ENCODE measurements at regions not wholly inside any gene's neighbourhood (a gene's known extent, or its start where the extent isn't known, plus 50 kb on each side); places are given as distances from the start of the nearest gene placed in this dataset.

- no peak for TF ChIP-seq EZH2 (IDR thresholded peaks at IDR 0.05; ENCODE audit: insufficient read depth, poor library complexity, severe bottlenecking)
- TF ChIP-seq EZH2phosphoT487 (IDR thresholded peaks at IDR 0.05; ENCODE audit: insufficient read depth, low read depth), result no peak
- H3K4me1 ChIP-seq (ENCODE audit: insufficient read depth), result no peaks in the 10 kb centered on the region
- H2AFZ ChIP-seq, result no peak overlapping the region
- no peaks in the 10 kb centered on the region for H3K36me3 ChIP-seq (ENCODE audit: low read depth)
- H3K27me3 ChIP-seq (replicated peaks; ENCODE audit: insufficient read depth), result no peaks in the 10 kb centered on the region
- no peak overlapping the region for H3K27ac ChIP-seq
- no peaks in the 10 kb centered on the region for H4K20me1 ChIP-seq (ENCODE audit: insufficient read depth)
- no peak overlapping the region for H3K4me2 ChIP-seq (ENCODE audit: unreplicated experiment)
- no peaks in the 10 kb centered on the region for H3K79me2 ChIP-seq (ENCODE audit: insufficient read depth)
- H3K9ac ChIP-seq, result no peak overlapping the region
- DNase-seq, result no peak
- WGBS, 2 experiments (ENCODE audit: low coverage in 1 of 2, low lambda C conversion rate in 2 of 2, missing lambda C conversion rate in 2 of 2), result 23 to 25% methylated on average over 4 of the region's 4 CpGs
- H3K9me2 ChIP-seq (ENCODE audit: insufficient read depth), result no peaks in the 10 kb centered on the region
- in situ Hi-C loops (cut with MboI), result no loop called here
- no peaks in the 10 kb centered on the region for H3F3A ChIP-seq (ENCODE audit: insufficient read depth)
- no peaks in the 10 kb centered on the region for H3K9me3 ChIP-seq (ENCODE audit: low read depth)
- H3K4me3 ChIP-seq, result no peak overlapping the region
Measured at GRCh38 chr12:128131955-128132354, 135.0 kb upstream of the TMEM132C start.

- H3K4me1 ChIP-seq (ENCODE audit: insufficient read depth), result no peaks in the 10 kb centered on the region
- no peak overlapping the region for H3K9ac ChIP-seq
- 35 to 36% methylated on average over 7 of the region's 7 CpGs for WGBS, 2 experiments (ENCODE audit: low coverage in 1 of 2, low lambda C conversion rate in 2 of 2, missing lambda C conversion rate in 2 of 2)
- no peaks in the 10 kb centered on the region for H4K20me1 ChIP-seq (ENCODE audit: insufficient read depth)
- no peaks in the 10 kb centered on the region for H3K36me3 ChIP-seq (ENCODE audit: low read depth)
- H2AFZ ChIP-seq, result no peak overlapping the region
- H3K9me2 ChIP-seq (ENCODE audit: insufficient read depth), result no peaks in the 10 kb centered on the region
- DNase-seq, result no peak
- H3F3A ChIP-seq (ENCODE audit: insufficient read depth), result no peaks in the 10 kb centered on the region
- H3K27me3 ChIP-seq (replicated peaks; ENCODE audit: insufficient read depth), result no peaks in the 10 kb centered on the region
- no peak overlapping the region for H3K4me2 ChIP-seq (ENCODE audit: unreplicated experiment)
- H3K79me2 ChIP-seq (ENCODE audit: insufficient read depth), result no peaks in the 10 kb centered on the region
- no peak overlapping the region for H3K4me3 ChIP-seq
- H3K27ac ChIP-seq, result no peak overlapping the region
- in situ Hi-C loops (cut with MboI), result no loop called here
- no peaks in the 10 kb centered on the region for H3K9me3 ChIP-seq (ENCODE audit: low read depth)
- TF ChIP-seq EZH2phosphoT487 (IDR thresholded peaks at IDR 0.05; ENCODE audit: insufficient read depth, low read depth) (no peak), EZH2 (IDR thresholded peaks at IDR 0.05; ENCODE audit: insufficient read depth, poor library complexity, severe bottlenecking) (no peak)
Measured at GRCh38 chr12:128133321-128134073, 133.5 kb upstream of the TMEM132C start.

- Histone ChIP-seq H3K4me3 (no peak overlapping the region), H3K4me1 (ENCODE audit: insufficient read depth) (no peaks in the 10 kb centered on the region), H3K9me2 (ENCODE audit: insufficient read depth) (no peaks in the 10 kb centered on the region), H3K36me3 (ENCODE audit: low read depth) (no peaks in the 10 kb centered on the region), H3K4me2 (ENCODE audit: unreplicated experiment) (no peak overlapping the region), H3K9ac (no peak overlapping the region), H3K9me3 (ENCODE audit: low read depth) (no peaks in the 10 kb centered on the region), H3K27ac (no peak overlapping the region), H3K27me3 (replicated peaks; ENCODE audit: insufficient read depth) (no peaks in the 10 kb centered on the region), H4K20me1 (ENCODE audit: insufficient read depth) (no peaks in the 10 kb centered on the region), H2AFZ (no peak overlapping the region), H3K79me2 (ENCODE audit: insufficient read depth) (no peaks in the 10 kb centered on the region), H3F3A (ENCODE audit: insufficient read depth) (no peaks in the 10 kb centered on the region)
- 21 to 25% methylated on average over 6 of the region's 6 CpGs for WGBS, 2 experiments (ENCODE audit: low coverage in 1 of 2, low lambda C conversion rate in 2 of 2, missing lambda C conversion rate in 2 of 2)
- in situ Hi-C loops (cut with MboI), result no loop called here
- TF ChIP-seq EZH2phosphoT487 (IDR thresholded peaks at IDR 0.05; ENCODE audit: insufficient read depth, low read depth) (no peak), EZH2 (IDR thresholded peaks at IDR 0.05; ENCODE audit: insufficient read depth, poor library complexity, severe bottlenecking) (no peak)
- no peak for DNase-seq
Measured at GRCh38 chr12:128137140-128137539, 129.8 kb upstream of the TMEM132C start.

- no peaks in the 10 kb centered on the region for H3K36me3 ChIP-seq (ENCODE audit: low read depth)
- 42 to 48% methylated on average over 1 of the region's 1 CpG for WGBS, 2 experiments (ENCODE audit: low coverage in 1 of 2, low lambda C conversion rate in 2 of 2, missing lambda C conversion rate in 2 of 2)
- in situ Hi-C loops (cut with MboI), result no loop called here
Measured at GRCh38 chr12:128138125-128138524, 128.8 kb upstream of the TMEM132C start.

More at GRCh38 chr12:128138125-128138524, 128.8 kb upstream of the TMEM132C start:
- H3K4me1 ChIP-seq (ENCODE audit: insufficient read depth), result no peaks in the 10 kb centered on the region
- H3K9me3 ChIP-seq (ENCODE audit: low read depth), result no peaks in the 10 kb centered on the region
- H4K20me1 ChIP-seq (ENCODE audit: insufficient read depth), result no peaks in the 10 kb centered on the region
- no peaks in the 10 kb centered on the region for H3K27me3 ChIP-seq (replicated peaks; ENCODE audit: insufficient read depth)
- no peak for TF ChIP-seq EZH2 (IDR thresholded peaks at IDR 0.05; ENCODE audit: insufficient read depth, poor library complexity, severe bottlenecking)
- no peak for TF ChIP-seq EZH2phosphoT487 (IDR thresholded peaks at IDR 0.05; ENCODE audit: insufficient read depth, low read depth)
- no peak overlapping the region for H3K27ac ChIP-seq
- no peak overlapping the region for H3K9ac ChIP-seq
- H3F3A ChIP-seq (ENCODE audit: insufficient read depth), result no peaks in the 10 kb centered on the region
- H3K9me2 ChIP-seq (ENCODE audit: insufficient read depth), result no peaks in the 10 kb centered on the region
- no peak overlapping the region for H3K4me3 ChIP-seq
- no peak overlapping the region for H2AFZ ChIP-seq
- H3K4me2 ChIP-seq (ENCODE audit: unreplicated experiment), result no peak overlapping the region
- no peaks in the 10 kb centered on the region for H3K79me2 ChIP-seq (ENCODE audit: insufficient read depth)
- no peak for DNase-seq

Data from GM23248 (cell line).